ENCODE measurements at regions not wholly inside any gene's neighbourhood (a gene's known extent, or its start where the extent isn't known, plus 50 kb on each side); places are given as distances from the start of the nearest gene placed in this dataset.

GRCh38 chr3:24944805-24945520, 450.3 kb upstream of the THRB start (continued):
- TF ChIP-seq ARID4B (CRISPR knock-in tag; IDR thresholded peaks at IDR 0.05) (no peak), CEBPB (tag; IDR thresholded peaks at IDR 0.05) (no peak), ZNF143 (CRISPR knock-in tag; IDR thresholded peaks at IDR 0.05) (no peak), MTF1 (CRISPR knock-in tag; IDR thresholded peaks at IDR 0.05; ENCODE audit: borderline replicate concordance) (no peak), SIX5 (IDR thresholded peaks at IDR 0.05; ENCODE audit: borderline replicate concordance in 1 of 2, insufficient read depth in 1 of 2, low read depth in 1 of 2, low read length in 2 of 2) (no peak), DDX20 (tag; IDR thresholded peaks at IDR 0.05; ENCODE audit: low read depth) (no peak), HDAC6 (IDR thresholded peaks at IDR 0.05; ENCODE audit: low read depth, low read length) (no peak), MTA2 (IDR thresholded peaks at IDR 0.05; ENCODE audit: low read depth) (no peak), ELK1 (CRISPR knock-in tag; IDR thresholded peaks at IDR 0.05) (no peak), MYNN (IDR thresholded peaks at IDR 0.05) (no peak), MYNN (CRISPR knock-in tag; IDR thresholded peaks at IDR 0.05) (no peak)

All from K562 (cell line).